GM12878 (cell line): ENCODE measurements at regions not wholly inside any gene's neighbourhood (a gene's known extent, or its start where the extent isn't known, plus 50 kb on each side); places are given as distances from the start of the nearest gene placed in this dataset.

ENCODE experiments used
- CTCF ChIP-seq, 3 experiments: IDR thresholded peaks in 2 of 3; conservative IDR thresholded peaks in 1 of 3; 2 replicates each; pipeline ENCODE4 v1.5.1; 2011; ENCODE audit warnings: low read depth in 3 of 3, low read length in 3 of 3, mild to moderate bottlenecking in 3 of 3, control low read depth in 2 of 3, moderate library complexity in 2 of 3, inconsistent platforms in 1 of 3, mixed read lengths in 1 of 3; ENCODE audit not compliant: control insufficient read depth in 2 of 3, insufficient read depth in 1 of 3; ENCODE audit errors: extremely low read depth in 1 of 3
- EZH2 ChIP-seq: IDR thresholded peaks from 2 replicates; pipeline ENCODE4 v1.6.1; 2012; ENCODE audit warnings: low read depth, mild to moderate bottlenecking, control low read depth, inconsistent platforms, low read length, borderline replicate concordance; ENCODE audit not compliant: control insufficient read depth
- POLR2A ChIP-seq: IDR thresholded peaks from 2 replicates; pipeline ENCODE4 v1.6.1; 2011; ENCODE audit warnings: low read depth, mild to moderate bottlenecking, low read length
- TBL1XR1 ChIP-seq: IDR thresholded peaks from 2 replicates; pipeline ENCODE4 v1.6.1; 2012; ENCODE audit warnings: low read depth, low read length, improper control_type of control experiment

- TF ChIP-seq CTCF (IDR thresholded peaks at IDR 0.05 in 2 of 3, conservative IDR thresholded peaks at IDR 0.05 in 1 of 3; ENCODE audit: control insufficient read depth in 2 of 3, extremely low read depth in 1 of 3, insufficient read depth in 1 of 3, low read depth in 3 of 3, low read length in 3 of 3) (no peak), TBL1XR1 (no peak), EZH2 (no peak), POLR2A (no peak)
Observed at GRCh38 chr7:27339478-27339877, 96.9 kb downstream of the EVX1 start.
